Erythroblast (primary cell): ENCODE measurements at regions not wholly inside any gene's neighbourhood (a gene's known extent, or its start where the extent isn't known, plus 50 kb on each side); places are given as distances from the start of the nearest gene placed in this dataset.

Experiments used
- GATA1 ChIP-seq: IDR thresholded peaks from 2 replicates; pipeline ENCODE4 v1.6.1; 2011; ENCODE audit warnings: low read depth, mild to moderate bottlenecking, control low read depth, low read length, moderate library complexity
- POLR2A ChIP-seq: IDR thresholded peaks from 2 replicates; pipeline ENCODE4 v1.6.1; 2011; ENCODE audit warnings: mild to moderate bottlenecking, low read length

- TF ChIP-seq POLR2A (no peak), GATA1 (no peak)
These were observed 325.6 kb upstream of the BOD1L1 start for GRCh38 chr4:13953083-13953482.
